GM18858 (cell line): ENCODE measurements at regions not wholly inside any gene's neighbourhood (a gene's known extent, or its start where the extent isn't known, plus 50 kb on each side); places are given as distances from the start of the nearest gene placed in this dataset.

Experiments
- ATAC-seq: cut with Tn5 transposase; IDR thresholded peaks from one replicate; pipeline ENCODE4 v1.9.1; 2021; ENCODE audit not compliant: unreplicated experiment

DNA sequence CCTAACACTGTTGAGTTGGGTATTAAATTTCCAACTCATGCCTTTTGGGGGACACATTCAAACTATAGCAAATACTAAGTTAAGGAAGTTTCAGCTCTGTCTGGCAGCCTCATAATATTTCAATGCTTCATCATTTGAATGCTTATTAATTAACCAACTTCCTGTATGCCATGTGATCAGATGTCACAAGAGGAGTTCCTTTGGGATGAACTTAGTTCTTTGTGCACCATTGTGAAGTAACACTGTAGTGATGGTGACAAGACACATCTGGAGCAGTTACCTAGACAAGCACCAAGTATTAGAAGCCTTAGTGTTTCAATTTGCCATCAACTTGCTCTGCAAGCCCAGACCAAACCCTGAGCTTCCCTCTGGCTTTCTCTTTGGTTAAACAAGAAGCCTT lies 90.7 kb upstream of the IL12B start:
- no peak for ATAC-seq

- no peak for ATAC-seq
Measured at GRCh38 chr5:159422361-159422760, 92.1 kb upstream of the IL12B start.

DNA sequence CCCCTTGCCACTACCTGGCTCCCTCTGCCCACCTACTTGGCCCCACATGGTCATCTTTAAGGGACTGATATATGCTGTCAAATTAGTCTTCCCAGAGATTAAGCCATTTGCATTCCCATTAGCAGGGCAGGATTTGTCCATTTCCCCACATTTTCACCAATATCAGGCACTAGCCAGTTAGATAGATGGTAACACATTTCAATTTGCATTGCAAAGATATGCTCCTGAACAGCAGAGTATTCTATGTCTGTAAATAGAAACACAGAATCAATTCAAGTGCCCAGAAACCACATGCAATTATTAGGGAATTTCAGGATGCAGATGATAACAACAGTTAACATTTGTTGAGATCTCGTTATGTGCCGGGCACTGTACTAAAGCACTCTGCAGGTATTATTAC lies 92.6 kb upstream of the IL12B start:
- no peak for ATAC-seq

GRCh38 chr5:159424123-159424522 lies 93.8 kb upstream of the IL12B start:
- no peak for ATAC-seq

GRCh38 chr5:159426694-159427093 lies 96.4 kb upstream of the IL12B start:
- no peak for ATAC-seq

GRCh38 chr5:159427180-159428012 lies 97.1 kb upstream of the IL12B start:
- ATAC-seq = peak; percentile 69

DNA sequence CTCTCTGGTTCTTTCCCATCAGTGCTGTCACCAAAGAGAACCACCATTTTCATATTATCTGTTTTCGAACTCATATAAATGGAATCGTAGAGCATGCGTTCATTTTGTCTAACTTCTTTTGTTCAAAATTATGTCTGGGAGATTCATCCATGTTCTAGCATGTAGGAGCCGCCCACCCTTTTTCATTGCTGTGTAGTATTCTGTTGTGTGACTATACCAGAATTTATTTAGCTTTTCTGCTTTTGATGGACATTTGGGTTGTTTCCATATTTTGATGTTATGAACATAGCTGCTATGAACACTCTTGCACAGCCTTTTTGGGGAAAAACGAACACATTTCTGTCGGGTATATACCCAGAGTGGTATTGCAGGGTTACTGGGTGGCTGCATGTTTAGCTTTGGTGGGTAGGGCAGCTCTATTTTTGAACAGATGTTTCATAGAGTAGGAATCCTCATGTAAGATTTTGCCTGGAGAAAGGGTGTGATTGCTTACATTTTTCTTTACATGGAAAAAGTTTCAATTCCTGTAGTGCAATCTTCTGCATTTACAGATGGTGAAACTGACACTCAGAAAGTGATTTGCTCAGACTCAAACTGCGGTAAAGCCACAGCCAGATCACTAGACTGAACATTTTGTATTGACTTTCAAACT lies 100.2 kb upstream of the IL12B start:
- ATAC-seq = no peak

GRCh38 chr5:159435855-159436254 lies 105.6 kb upstream of the IL12B start:
- ATAC-seq = no peak

- ATAC-seq = no peak
Measured at GRCh38 chr5:159438092-159438491, 107.8 kb upstream of the IL12B start.

GRCh38 chr5:159439002-159439401 lies 108.7 kb upstream of the IL12B start:
- ATAC-seq = no peak

DNA sequence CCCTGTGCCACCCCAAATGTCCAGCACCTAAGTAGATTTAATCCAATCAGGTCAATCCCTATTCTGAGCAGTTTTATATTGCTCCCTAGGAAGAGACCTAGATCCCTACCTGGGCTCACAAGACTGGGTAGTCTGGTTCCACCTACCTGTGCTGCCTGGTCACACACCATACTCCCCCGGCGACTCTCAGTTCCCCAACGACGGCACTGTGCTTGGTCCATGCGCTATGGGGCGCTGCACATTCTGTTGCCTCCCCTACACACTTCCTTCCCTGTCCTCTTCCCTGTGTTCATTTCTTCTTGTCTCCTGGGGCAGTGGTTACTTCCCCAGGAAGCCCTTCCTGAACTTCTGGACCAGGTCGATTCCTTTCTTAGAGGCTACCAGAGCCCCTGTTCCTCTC lies 109.9 kb upstream of the IL12B start:
- peak; percentile 46 for ATAC-seq

DNA sequence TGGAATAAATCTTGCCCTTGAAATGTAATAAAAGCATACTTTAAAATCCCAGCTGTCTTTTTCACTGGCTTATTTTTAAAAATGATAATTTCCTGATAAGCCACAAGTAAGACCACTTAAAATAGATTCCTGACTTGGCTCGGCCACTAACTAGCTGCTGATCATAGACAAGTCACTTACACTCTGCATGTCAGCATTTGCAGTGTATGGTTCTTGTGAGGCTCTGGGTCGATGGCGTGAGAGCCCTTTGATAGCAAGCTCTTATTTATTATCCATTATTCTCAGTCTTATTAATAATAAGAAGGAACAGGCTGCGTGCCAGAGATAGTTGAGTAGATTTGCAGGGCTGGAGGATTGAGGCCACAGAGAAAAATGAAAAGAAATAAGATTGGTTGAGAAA lies 110.7 kb upstream of the IL12B start:
- ATAC-seq = no peak

DNA sequence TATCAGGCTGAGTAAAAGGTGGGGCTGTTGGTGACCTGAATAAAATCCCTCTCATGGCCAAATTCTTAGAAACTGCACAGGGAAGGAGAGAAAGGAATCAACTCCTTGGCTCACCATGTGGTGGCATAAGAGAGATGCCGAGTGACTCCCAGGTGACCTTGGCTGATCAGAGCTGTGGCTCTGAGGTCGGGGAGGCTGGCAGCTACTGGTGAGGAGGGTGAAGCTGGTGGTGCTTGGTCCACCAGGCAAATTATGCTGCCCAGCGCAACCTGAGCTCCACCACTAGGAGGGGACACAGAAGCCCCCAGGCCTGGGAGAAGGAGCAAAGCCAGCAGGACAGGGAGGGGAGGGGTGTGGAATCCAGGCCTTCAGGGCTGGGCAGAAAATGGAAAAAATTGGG lies 111.2 kb upstream of the IL12B start:
- ATAC-seq = no peak

GRCh38 chr5:159442206-159442850 lies 112.0 kb upstream of the IL12B start:
- ATAC-seq = no peak

- ATAC-seq = no peak
Measured at GRCh38 chr5:159444441-159445082, 114.3 kb upstream of the IL12B start.

- ATAC-seq = no peak
Measured at GRCh38 chr5:159447116-159447515, 116.8 kb upstream of the IL12B start.

DNA sequence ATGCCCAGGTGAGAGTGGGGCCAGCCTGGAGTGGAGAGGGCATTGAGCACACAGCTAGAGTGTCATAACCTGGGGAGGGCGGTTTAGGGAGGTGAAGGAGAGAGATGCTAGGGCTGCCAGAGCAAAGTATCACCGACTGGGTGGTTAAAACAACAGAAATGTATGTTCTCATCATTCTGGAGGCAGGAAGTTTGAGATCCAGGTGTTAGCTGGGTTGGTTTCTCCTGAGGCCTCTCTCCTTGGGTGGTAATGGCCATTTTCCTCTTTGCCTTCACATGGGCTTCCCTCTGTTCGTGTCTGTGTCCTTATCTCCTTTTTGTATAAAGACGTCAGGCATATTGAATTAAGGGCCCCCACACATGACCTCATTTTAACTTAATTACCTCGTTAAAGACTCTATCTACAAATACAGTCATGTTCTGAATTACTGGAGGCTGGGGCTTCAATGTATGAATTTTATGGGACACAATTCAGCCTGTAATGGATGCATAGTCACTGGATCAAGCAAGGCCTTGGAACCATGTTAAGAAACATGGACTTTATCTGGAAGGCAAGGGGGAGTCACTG lies 118.6 kb upstream of the IL12B start:
- no peak for ATAC-seq

DNA sequence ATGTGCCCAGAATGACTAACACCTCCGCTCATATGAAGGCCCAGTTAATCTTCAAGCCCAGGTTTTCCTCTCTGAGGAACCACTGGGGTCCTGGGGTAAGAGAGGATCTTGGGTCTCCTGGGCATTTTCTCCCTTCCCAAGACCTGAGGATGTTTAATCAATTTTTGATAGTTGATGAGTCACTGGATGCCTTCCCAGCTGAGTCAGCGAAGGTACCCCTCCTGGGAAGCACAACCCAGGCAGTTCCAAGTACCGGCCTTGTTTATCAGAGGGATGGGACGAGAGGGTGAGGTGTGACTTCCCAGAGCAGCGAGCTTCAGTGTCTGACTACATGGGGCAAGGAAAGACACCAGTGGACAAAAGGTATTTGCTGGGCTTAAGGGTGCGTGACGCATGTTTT lies 119.6 kb upstream of the IL12B start:
- no peak for ATAC-seq

- ATAC-seq = no peak
Measured at GRCh38 chr5:159450417-159450816, 120.1 kb upstream of the IL12B start.

GRCh38 chr5:159451197-159452052 lies 121.1 kb upstream of the IL12B start:
- no peak for ATAC-seq
